ENCODE measurements at regions not wholly inside any gene's neighbourhood (a gene's known extent, or its start where the extent isn't known, plus 50 kb on each side); places are given as distances from the start of the nearest gene placed in this dataset.

- no peak for DNase-seq (ENCODE audit: low read depth)
- no peak for TF ChIP-seq CTCF (IDR thresholded peaks at IDR 0.05; ENCODE audit: low read depth, low read length, missing control alignments)
Observed at GRCh38 chr16:35171106-35171505, 1711.7 kb downstream of the TP53TG3F start.

GRCh38 chr16:35173295-35173694 is 1713.9 kb downstream of the TP53TG3F start:
- DNase-seq (ENCODE audit: low read depth): no peak
- no peak for TF ChIP-seq CTCF (IDR thresholded peaks at IDR 0.05; ENCODE audit: low read depth, low read length, missing control alignments)

More at GRCh38 chr16:35171106-35171505, 1711.7 kb downstream of the TP53TG3F start:
- H3K4me3 ChIP-seq (ENCODE audit: low read depth, low read length): no peak overlapping the region

GRCh38 chr16:35174016-35174415 is 1714.6 kb downstream of the TP53TG3F start:
- no peak overlapping the region for H3K4me3 ChIP-seq (ENCODE audit: low read depth, low read length)
- no peak for DNase-seq (ENCODE audit: low read depth)
- no peak for TF ChIP-seq CTCF (IDR thresholded peaks at IDR 0.05; ENCODE audit: low read depth, low read length, missing control alignments)

More at GRCh38 chr16:35173295-35173694, 1713.9 kb downstream of the TP53TG3F start:
- no peak overlapping the region for H3K4me3 ChIP-seq (ENCODE audit: low read depth, low read length)

GRCh38 chr16:35176449-35176848 is 1717.0 kb downstream of the TP53TG3F start:
- no peak overlapping the region for H3K4me3 ChIP-seq (ENCODE audit: low read depth, low read length)
- no peak for TF ChIP-seq CTCF (IDR thresholded peaks at IDR 0.05; ENCODE audit: low read depth, low read length, missing control alignments)
- DNase-seq (ENCODE audit: low read depth): no peak

GRCh38 chr16:35177851-35178250 is 1718.4 kb downstream of the TP53TG3F start:
- TF ChIP-seq CTCF (IDR thresholded peaks at IDR 0.05; ENCODE audit: low read depth, low read length, missing control alignments): no peak
- no peak for DNase-seq (ENCODE audit: low read depth)
- no peak overlapping the region for H3K4me3 ChIP-seq (ENCODE audit: low read depth, low read length)

GRCh38 chr16:35180970-35181369 is 1721.6 kb downstream of the TP53TG3F start:
- DNase-seq (ENCODE audit: low read depth): no peak
- no peak for TF ChIP-seq CTCF (IDR thresholded peaks at IDR 0.05; ENCODE audit: low read depth, low read length, missing control alignments)
- H3K4me3 ChIP-seq (ENCODE audit: low read depth, low read length): no peak overlapping the region

- TF ChIP-seq CTCF (IDR thresholded peaks at IDR 0.05; ENCODE audit: low read depth, low read length, missing control alignments): no peak
- no peak for DNase-seq (ENCODE audit: low read depth)
- H3K4me3 ChIP-seq (ENCODE audit: low read depth, low read length): no peak overlapping the region
Observed at GRCh38 chr16:35181422-35182030, 1722.1 kb downstream of the TP53TG3F start.

All from GM12864 (cell line).